Smooth muscle cell (in vitro differentiated cells): ENCODE measurements at regions not wholly inside any gene's neighbourhood (a gene's known extent, or its start where the extent isn't known, plus 50 kb on each side); places are given as distances from the start of the nearest gene placed in this dataset.

Experiments used
- DNase-seq: peaks from one replicate; lab custom pipeline; 2025; ENCODE audit not compliant: unreplicated experiment; lab: John Stamatoyannopoulos, UW
- H2AFZ ChIP-seq: fragments of 200-600 bp; sonication (generic); 2 replicates; pipeline ENCODE4 v1.6.0; 2016; ENCODE audit warnings: antibody characterized with exemption, low read depth, mild to moderate bottlenecking
- H3F3A ChIP-seq: fragments of 200-600 bp; sonication (generic); 2 replicates; pipeline ENCODE4 v1.6.0; 2017; ENCODE audit warnings: antibody characterized with exemption, low read depth
- H3K27ac ChIP-seq: fragments of 200-600 bp; sonication (generic); 2 replicates; pipeline ENCODE4 v1.5.1; 2016; ENCODE audit warnings: low read depth, mild to moderate bottlenecking
- H3K27me3 ChIP-seq: fragments of 200-600 bp; sonication (generic); 2 replicates; pipeline ENCODE4 v1.6.1; 2016; ENCODE audit warnings: low read depth, mild to moderate bottlenecking
- H3K36me3 ChIP-seq: fragments of 200-600 bp; sonication (generic); 2 replicates; pipeline ENCODE4 v1.5.1; 2016; ENCODE audit warnings: low read depth
- H3K4me1 ChIP-seq: fragments of 200-600 bp; sonication (generic); 2 replicates; pipeline ENCODE4 v1.5.1; 2016; ENCODE audit warnings: low read depth
- H3K4me2 ChIP-seq: fragments of 200-600 bp; sonication (generic); 2 replicates; pipeline ENCODE4 v1.6.0; 2016; ENCODE audit warnings: mild to moderate bottlenecking
- H3K4me3 ChIP-seq: fragments of 200-600 bp; sonication (generic); 2 replicates; pipeline ENCODE4 v1.5.1; 2016; ENCODE audit warnings: mild to moderate bottlenecking
- H3K79me2 ChIP-seq: fragments of 200-600 bp; sonication (generic); 2 replicates; pipeline ENCODE4 v1.6.0; 2016; ENCODE audit warnings: low read depth, mild to moderate bottlenecking
- H3K9ac ChIP-seq: fragments of 200-600 bp; sonication (generic); 2 replicates; pipeline ENCODE4 v1.6.0; 2016; ENCODE audit warnings: low read depth
- H3K9me3 ChIP-seq: fragments of 200-600 bp; sonication (generic); replicated peaks from 2 replicates; pipeline ENCODE4 v1.5.1; 2016; ENCODE audit warnings: low read depth
- H4K20me1 ChIP-seq: fragments of 200-600 bp; sonication (generic); 2 replicates; pipeline ENCODE4 v1.6.0; 2016; ENCODE audit warnings: low read depth
- CTCF ChIP-seq: fragments of 200-600 bp; sonication (generic); IDR thresholded peaks from 2 replicates; pipeline ENCODE4 v1.5.1; 2017; ENCODE audit warnings: borderline replicate concordance, mild to moderate bottlenecking, antibody characterized with exemption; ENCODE audit not compliant: insufficient read depth, poor library complexity, severe bottlenecking
- WGBS: methylation state at CpG from one replicate; pipeline ENCODE4 v1.1.7; 2016; ENCODE audit warnings: low lambda C conversion rate; 5-methylcytosine and 5-hydroxymethylcytosine counted together

- WGBS, result 92% methylated on average over 2 of the region's 2 CpGs
- H3K36me3 ChIP-seq, result no peaks in the 10 kb centered on the region
Observed at GRCh38 chr13:82672248-82672647, 1210.0 kb downstream of the SLITRK1 start.

GRCh38 chr13:82664183-82664582 is 1218.1 kb downstream of the SLITRK1 start:
- Histone ChIP-seq H3K79me2 (no peaks in the 10 kb centered on the region), H3K9me3 (no peaks in the 10 kb centered on the region), H3K4me1 (no peaks in the 10 kb centered on the region), H4K20me1 (no peaks in the 10 kb centered on the region), H3K27me3 (no peaks in the 10 kb centered on the region), H3K36me3 (no peaks in the 10 kb centered on the region), H3K4me2 (no peak overlapping the region), H3K9ac (no peak overlapping the region), H3F3A (no peaks in the 10 kb centered on the region), H3K4me3 (no peak overlapping the region), H3K27ac (no peak overlapping the region), H2AFZ (no peak overlapping the region)
- no peak for DNase-seq
- 38% methylated on average over 1 of the region's 1 CpG for WGBS
- no peak for TF ChIP-seq CTCF

More at GRCh38 chr13:82672248-82672647, 1210.0 kb downstream of the SLITRK1 start:
- Histone ChIP-seq H3K9me3 (no peaks in the 10 kb centered on the region), H3K27me3 (no peaks in the 10 kb centered on the region), H3K27ac (no peak overlapping the region), H3K4me3 (no peak overlapping the region), H3K79me2 (no peaks in the 10 kb centered on the region), H4K20me1 (no peaks in the 10 kb centered on the region), H2AFZ (no peak overlapping the region), H3K4me1 (no peaks in the 10 kb centered on the region), H3F3A (no peaks in the 10 kb centered on the region), H3K9ac (no peak overlapping the region), H3K4me2 (no peak overlapping the region)
- no peak for TF ChIP-seq CTCF
- no peak for DNase-seq

GRCh38 chr13:82661126-82661525 is 1221.1 kb downstream of the SLITRK1 start:
- H3K27ac ChIP-seq, result no peak overlapping the region
- no peaks in the 10 kb centered on the region for H3K9me3 ChIP-seq
- H3F3A ChIP-seq, result no peaks in the 10 kb centered on the region
- H3K4me2 ChIP-seq, result no peak overlapping the region
- H3K79me2 ChIP-seq, result no peaks in the 10 kb centered on the region
- no peaks in the 10 kb centered on the region for H3K4me1 ChIP-seq
- no peak overlapping the region for H3K4me3 ChIP-seq
- H3K36me3 ChIP-seq, result no peaks in the 10 kb centered on the region
- no peak for TF ChIP-seq CTCF
- 92% methylated on average over 4 of the region's 4 CpGs for WGBS
- no peaks in the 10 kb centered on the region for H4K20me1 ChIP-seq
- H3K27me3 ChIP-seq, result no peaks in the 10 kb centered on the region
- no peak overlapping the region for H3K9ac ChIP-seq
- no peak overlapping the region for H2AFZ ChIP-seq
- no peak for DNase-seq

- no peak overlapping the region for H2AFZ ChIP-seq
- H3K4me2 ChIP-seq, result no peak overlapping the region
- H3K9me3 ChIP-seq, result no peaks in the 10 kb centered on the region
- no peak overlapping the region for H3K27ac ChIP-seq
- TF ChIP-seq CTCF, result no peak
- H3K4me3 ChIP-seq, result no peak overlapping the region
- H3F3A ChIP-seq, result no peaks in the 10 kb centered on the region
- H3K79me2 ChIP-seq, result no peaks in the 10 kb centered on the region
- H3K27me3 ChIP-seq, result no peaks in the 10 kb centered on the region
- no peaks in the 10 kb centered on the region for H4K20me1 ChIP-seq
- DNase-seq, result no peak
- WGBS, result 75% methylated on average over 1 of the region's 1 CpG
- H3K4me1 ChIP-seq, result no peaks in the 10 kb centered on the region
- no peaks in the 10 kb centered on the region for H3K36me3 ChIP-seq
- no peak overlapping the region for H3K9ac ChIP-seq
Observed at GRCh38 chr13:82658811-82659210, 1223.5 kb downstream of the SLITRK1 start.
